ENCODE measurements at regions not wholly inside any gene's neighbourhood (a gene's known extent, or its start where the extent isn't known, plus 50 kb on each side); places are given as distances from the start of the nearest gene placed in this dataset.

DNA sequence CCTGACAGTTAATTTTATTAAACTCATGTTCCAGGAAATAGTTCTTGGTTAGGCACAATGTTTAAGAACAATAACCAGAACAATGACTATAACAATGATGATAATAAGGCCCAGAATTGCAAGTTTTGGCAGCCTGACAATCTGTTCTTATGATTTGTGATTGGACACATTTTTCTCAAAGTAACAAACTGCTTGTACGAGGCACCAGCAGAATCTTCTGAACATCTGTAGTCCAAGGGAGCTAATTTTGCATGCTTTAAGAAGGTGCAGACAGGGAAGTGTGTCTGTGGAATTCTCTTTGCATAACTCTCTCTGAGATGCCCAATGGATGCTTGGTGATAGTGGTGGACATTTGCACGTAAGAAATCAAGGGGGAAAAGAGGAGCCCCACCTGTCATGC, 709.3 kb downstream of the SLC4A3 start:
- TF ChIP-seq POLR2A (IDR thresholded peaks at IDR 0.05) (no peak), POLR2AphosphoS5 (IDR thresholded peaks at IDR 0.05) (no peak)
- TF ChIP-seq, protein P1, sequence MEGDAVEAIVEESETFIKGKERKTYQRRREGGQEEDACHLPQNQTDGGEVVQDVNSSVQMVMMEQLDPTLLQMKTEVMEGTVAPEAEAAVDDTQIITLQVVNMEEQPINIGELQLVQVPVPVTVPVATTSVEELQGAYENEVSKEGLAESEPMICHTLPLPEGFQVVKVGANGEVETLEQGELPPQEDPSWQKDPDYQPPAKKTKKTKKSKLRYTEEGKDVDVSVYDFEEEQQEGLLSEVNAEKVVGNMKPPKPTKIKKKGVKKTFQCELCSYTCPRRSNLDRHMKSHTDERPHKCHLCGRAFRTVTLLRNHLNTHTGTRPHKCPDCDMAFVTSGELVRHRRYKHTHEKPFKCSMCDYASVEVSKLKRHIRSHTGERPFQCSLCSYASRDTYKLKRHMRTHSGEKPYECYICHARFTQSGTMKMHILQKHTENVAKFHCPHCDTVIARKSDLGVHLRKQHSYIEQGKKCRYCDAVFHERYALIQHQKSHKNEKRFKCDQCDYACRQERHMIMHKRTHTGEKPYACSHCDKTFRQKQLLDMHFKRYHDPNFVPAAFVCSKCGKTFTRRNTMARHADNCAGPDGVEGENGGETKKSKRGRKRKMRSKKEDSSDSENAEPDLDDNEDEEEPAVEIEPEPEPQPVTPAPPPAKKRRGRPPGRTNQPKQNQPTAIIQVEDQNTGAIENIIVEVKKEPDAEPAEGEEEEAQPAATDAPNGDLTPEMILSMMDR (IDR thresholded peaks at IDR 0.05 in 8 of 11, conservative IDR thresholded peaks at IDR 0.05 in 3 of 11): no peak
- no peak overlapping the region for H3K4me3 ChIP-seq
- H3K36me3 ChIP-seq: no peaks in the 10 kb centered on the region
- no peaks in the 10 kb centered on the region for H3K27me3 ChIP-seq (replicated peaks in 1 of 7)
- H3K27ac ChIP-seq: no peak overlapping the region
- H3K4me1 ChIP-seq: no peaks in the 10 kb centered on the region
- no peak for DNase-seq
- peaks cover 0 to 19% (median 4%) of the 10 kb centered on the region in 8 donors for H3K9me3 ChIP-seq
- 31 to 71% (median 41%) methylated on average over 2 of the region's 2 CpGs for WGBS, 5 donors
- intact Hi-C loops (cut with DNase I; ENCODE audit: low total_unique reads): no loop called here

DNA sequence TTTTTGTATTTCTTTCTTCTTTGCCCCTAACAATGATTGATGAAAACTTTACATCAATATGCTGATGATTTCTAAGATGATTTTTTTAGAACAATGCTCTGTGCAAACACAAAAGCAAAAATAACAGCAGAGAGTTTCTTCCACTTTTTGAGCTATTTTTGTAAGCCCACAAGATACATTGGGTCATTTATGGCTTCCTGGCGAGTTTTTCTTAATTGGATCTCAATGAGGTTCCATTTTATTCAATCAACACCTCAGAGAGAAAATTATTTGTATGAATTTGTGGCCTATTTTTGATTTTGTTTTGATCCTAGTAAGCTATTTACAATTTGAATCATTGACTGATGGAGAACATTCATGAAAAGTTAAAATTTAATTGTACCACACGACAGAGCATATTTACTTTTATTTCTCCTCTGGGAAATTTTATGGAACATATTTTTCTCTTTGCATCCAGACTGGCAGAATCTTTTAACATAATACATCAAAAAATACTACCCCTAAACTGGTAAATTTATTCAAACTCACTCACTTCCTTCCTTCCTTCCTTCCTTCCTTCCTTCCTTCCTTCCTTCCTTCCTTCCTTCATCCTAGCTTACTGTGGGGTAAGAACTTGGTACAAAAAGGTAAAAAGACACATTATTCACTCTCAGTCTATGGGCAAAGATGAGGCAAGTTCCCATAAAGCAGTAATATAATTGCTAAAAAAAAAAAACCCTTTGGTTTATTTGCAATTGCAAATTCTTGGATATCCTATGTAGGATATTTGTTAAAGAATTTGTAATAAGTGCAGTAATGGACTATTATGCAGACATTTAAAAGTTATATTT, 710.4 kb downstream of the SLC4A3 start:
- no peak overlapping the region for H3K27ac ChIP-seq
- intact Hi-C loops (cut with DNase I; ENCODE audit: low total_unique reads): no loop called here
- H3K4me1 ChIP-seq: no peaks in the 10 kb centered on the region
- TF ChIP-seq POLR2A (IDR thresholded peaks at IDR 0.05): no peak
- TF ChIP-seq, protein P1 (IDR thresholded peaks at IDR 0.05 in 8 of 11, conservative IDR thresholded peaks at IDR 0.05 in 3 of 11): no peak
- no peak for TF ChIP-seq POLR2AphosphoS5 (IDR thresholded peaks at IDR 0.05)
- H3K9me3 ChIP-seq: peaks cover 0 to 9% (median 4%) of the 10 kb centered on the region in 8 donors
- no peaks in the 10 kb centered on the region for H3K36me3 ChIP-seq
- no peak for DNase-seq
- no peak overlapping the region for H3K4me3 ChIP-seq
- WGBS, 5 donors: 65 to 81% (median 72%) methylated on average over 2 of the region's 2 CpGs
- no peaks in the 10 kb centered on the region for H3K27me3 ChIP-seq (replicated peaks in 1 of 7)

DNA sequence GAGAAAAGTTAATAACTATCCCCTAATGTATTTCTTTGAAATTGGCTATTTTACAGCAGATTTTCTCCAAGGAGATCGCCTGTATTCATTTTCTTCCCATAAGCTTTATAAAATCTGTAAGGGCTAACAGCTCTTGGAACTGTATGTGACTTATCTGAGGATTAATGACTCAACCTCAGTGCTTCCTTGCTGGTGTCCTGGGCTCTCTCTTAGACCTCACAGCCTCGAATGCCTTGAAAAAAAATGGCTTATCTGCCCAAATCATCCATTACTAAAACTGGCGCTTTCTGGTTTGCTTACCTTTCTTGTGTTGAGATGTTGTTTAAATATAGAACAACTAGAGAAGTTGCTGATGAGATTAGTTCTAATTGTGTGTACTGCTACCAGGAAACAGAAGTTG, 713.6 kb downstream of the SLC4A3 start:
- TF ChIP-seq, protein P1 (IDR thresholded peaks at IDR 0.05 in 8 of 11, conservative IDR thresholded peaks at IDR 0.05 in 3 of 11): no peak
- TF ChIP-seq POLR2A (IDR thresholded peaks at IDR 0.05) (no peak), POLR2AphosphoS5 (IDR thresholded peaks at IDR 0.05) (no peak)
- no peaks in the 10 kb centered on the region for H3K4me1 ChIP-seq
- intact Hi-C loops (cut with DNase I; ENCODE audit: low total_unique reads): no loop called here
- peaks cover 0 to 3% (median 0%) of the 10 kb centered on the region in 8 donors for H3K9me3 ChIP-seq
- WGBS, 5 donors: 50 to 61% (median 54%) methylated on average over 3 of the region's 3 CpGs
- no peak overlapping the region for H3K27ac ChIP-seq
- DNase-seq: no peak
- H3K4me3 ChIP-seq: no peak overlapping the region
- H3K27me3 ChIP-seq (replicated peaks in 1 of 7): no peaks in the 10 kb centered on the region
- no peaks in the 10 kb centered on the region for H3K36me3 ChIP-seq

DNA sequence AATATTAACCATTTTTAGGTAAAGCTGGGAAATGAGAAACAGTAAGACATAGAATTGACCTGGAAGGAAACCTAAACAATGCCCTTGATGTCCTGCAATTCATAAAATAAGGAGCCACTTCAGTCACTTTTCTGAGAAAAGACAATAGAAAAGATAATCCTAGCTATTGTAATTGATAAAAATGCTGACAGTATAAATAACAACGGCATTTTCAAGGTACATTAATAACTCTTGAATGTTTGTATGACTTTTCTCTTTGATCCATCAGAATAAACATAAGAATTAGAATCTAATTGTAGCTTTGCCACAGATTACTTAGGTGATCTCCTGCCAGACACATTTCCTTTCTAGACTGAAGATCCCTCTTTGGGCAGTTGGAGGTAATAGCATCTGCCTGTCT, 719.5 kb downstream of the SLC4A3 start:
- Histone ChIP-seq H3K27ac (no peak overlapping the region), H3K9me3 (no peaks in the 10 kb centered on the region), H3K4me3 (no peak overlapping the region), H3K27me3 (replicated peaks in 1 of 7) (no peaks in the 10 kb centered on the region), H3K4me1 (no peaks in the 10 kb centered on the region), H3K36me3 (no peaks in the 10 kb centered on the region)
- TF ChIP-seq POLR2A (IDR thresholded peaks at IDR 0.05): no peak
- TF ChIP-seq, protein P1 (IDR thresholded peaks at IDR 0.05 in 8 of 11, conservative IDR thresholded peaks at IDR 0.05 in 3 of 11): no peak
- no peak for TF ChIP-seq POLR2AphosphoS5 (IDR thresholded peaks at IDR 0.05)
- DNase-seq: no peak
- WGBS, 5 donors: 56 to 75% (median 67%) methylated on average over 1 of the region's 1 CpG
- intact Hi-C loops (cut with DNase I; ENCODE audit: low total_unique reads): no loop called here
